H1 (cell line): ENCODE measurements at regions not wholly inside any gene's neighbourhood (a gene's known extent, or its start where the extent isn't known, plus 50 kb on each side); places are given as distances from the start of the nearest gene placed in this dataset.
"Not testable (repeated sequence)": the region's sequence is repeated elsewhere in the genome, so short reads cannot be mapped to it uniquely, and the experiment has no call there.

ENCODE experiments used
- CEBPB ChIP-seq: IDR thresholded peaks from 2 replicates; pipeline ENCODE4 v1.6.1; 2012; ENCODE audit warnings: low read depth, low read length
- EGR1 ChIP-seq: IDR thresholded peaks from 2 replicates; pipeline ENCODE4 v1.6.1; 2011; ENCODE audit warnings: low read depth, low read length, borderline replicate concordance
- NANOG ChIP-seq: IDR thresholded peaks from 2 replicates; pipeline ENCODE4 v1.6.1; 2011; ENCODE audit warnings: low read length, low read depth, mild to moderate bottlenecking, inconsistent platforms; ENCODE audit not compliant: insufficient read depth, poor library complexity, severe bottlenecking
- NRF1 ChIP-seq: IDR thresholded peaks from 2 replicates; pipeline ENCODE4 v1.6.1; 2011; ENCODE audit warnings: mild to moderate bottlenecking, low read depth, low read length, improper control_type of control experiment
- POLR2A ChIP-seq, 2 experiments: IDR thresholded peaks; 1 replicate in 1 of 2; 2 replicates in 1 of 2; pipeline ENCODE4 v1.6.1; 2011; ENCODE audit warnings: low read depth in 2 of 2, low read length in 2 of 2, mild to moderate bottlenecking in 2 of 2; ENCODE audit errors: control extremely low read depth in 1 of 2
- POLR2AphosphoS5 ChIP-seq: IDR thresholded peaks from 2 replicates; pipeline ENCODE4 v1.6.1; 2011; ENCODE audit warnings: low read depth, low read length
- RFX5 ChIP-seq: IDR thresholded peaks from 2 replicates; pipeline ENCODE4 v1.6.1; 2011; ENCODE audit warnings: low read depth, low read length, improper control_type of control experiment, borderline replicate concordance
- RXRA ChIP-seq: IDR thresholded peaks from 2 replicates; pipeline ENCODE4 v1.6.1; 2011; ENCODE audit warnings: low read depth, mild to moderate bottlenecking, low read length, moderate library complexity; ENCODE audit not compliant: insufficient read depth
- YY1 ChIP-seq: IDR thresholded peaks from 2 replicates; pipeline ENCODE4 v1.6.1; 2011; ENCODE audit warnings: low read depth, mild to moderate bottlenecking, low read length
- TF ChIP-seq, protein P1 (sequence below): IDR thresholded peaks from 2 replicates; pipeline ENCODE4 v1.6.1; 2012; ENCODE audit warnings: inconsistent platforms
- TF ChIP-seq, protein P2 (sequence below), 3 experiments: IDR thresholded peaks; 1 replicate in 2 of 3; 2 replicates in 1 of 3; pipeline versions ENCODE4 v1.5.1 to v1.6.1; 2011; ENCODE audit warnings: low read length in 3 of 3, mild to moderate bottlenecking in 3 of 3, inconsistent platforms in 2 of 3, low read depth in 1 of 3, moderate library complexity in 1 of 3; ENCODE audit not compliant: insufficient read depth in 1 of 3; ENCODE audit errors: control extremely low read depth in 1 of 3
- TF ChIP-seq, protein P3 (sequence below): fragments of 300-600 bp; sonication (generic); IDR thresholded peaks from 2 replicates; pipeline ENCODE4 v1.7.1; 2012; ENCODE audit warnings: low read length, moderate library complexity, mild to moderate bottlenecking, inconsistent platforms; ENCODE audit not compliant: insufficient replicate concordance
- TF ChIP-seq, protein P4 (sequence below): IDR thresholded peaks from 2 replicates; pipeline ENCODE4 v1.6.1; 2011; ENCODE audit warnings: low read depth, mild to moderate bottlenecking, low read length; ENCODE audit not compliant: insufficient read depth

DNA sequence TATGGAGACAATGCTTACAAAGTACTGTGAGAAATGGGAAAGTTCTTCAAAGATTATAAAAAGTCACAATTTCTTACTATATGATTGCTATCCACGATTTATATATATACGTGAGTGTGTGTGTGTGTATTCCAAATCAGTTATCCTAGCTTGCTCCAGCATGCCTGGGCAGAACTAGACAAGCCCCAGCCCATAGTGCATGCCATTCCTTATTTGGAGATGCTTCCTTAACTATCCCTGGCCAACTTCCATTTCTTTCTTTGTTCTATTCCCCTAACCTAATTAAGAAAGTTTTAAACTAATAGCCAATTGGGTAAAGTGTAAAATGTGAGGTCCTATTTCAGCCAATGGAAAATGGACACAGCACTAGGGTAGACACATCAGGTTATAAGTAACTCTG, 77.3 kb upstream of the PLEKHG4B start:
- TF ChIP-seq, protein P1, sequence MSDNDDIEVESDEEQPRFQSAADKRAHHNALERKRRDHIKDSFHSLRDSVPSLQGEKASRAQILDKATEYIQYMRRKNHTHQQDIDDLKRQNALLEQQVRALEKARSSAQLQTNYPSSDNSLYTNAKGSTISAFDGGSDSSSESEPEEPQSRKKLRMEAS: not testable (repeated sequence)
- not testable (repeated sequence) for TF ChIP-seq POLR2A (IDR thresholded peaks at IDR 0.05; ENCODE audit: control extremely low read depth in 1 of 2, low read depth in 2 of 2, low read length in 2 of 2); EGR1; RXRA; YY1; NRF1; RFX5; POLR2AphosphoS5; CEBPB; NANOG
- TF ChIP-seq, protein P2, sequence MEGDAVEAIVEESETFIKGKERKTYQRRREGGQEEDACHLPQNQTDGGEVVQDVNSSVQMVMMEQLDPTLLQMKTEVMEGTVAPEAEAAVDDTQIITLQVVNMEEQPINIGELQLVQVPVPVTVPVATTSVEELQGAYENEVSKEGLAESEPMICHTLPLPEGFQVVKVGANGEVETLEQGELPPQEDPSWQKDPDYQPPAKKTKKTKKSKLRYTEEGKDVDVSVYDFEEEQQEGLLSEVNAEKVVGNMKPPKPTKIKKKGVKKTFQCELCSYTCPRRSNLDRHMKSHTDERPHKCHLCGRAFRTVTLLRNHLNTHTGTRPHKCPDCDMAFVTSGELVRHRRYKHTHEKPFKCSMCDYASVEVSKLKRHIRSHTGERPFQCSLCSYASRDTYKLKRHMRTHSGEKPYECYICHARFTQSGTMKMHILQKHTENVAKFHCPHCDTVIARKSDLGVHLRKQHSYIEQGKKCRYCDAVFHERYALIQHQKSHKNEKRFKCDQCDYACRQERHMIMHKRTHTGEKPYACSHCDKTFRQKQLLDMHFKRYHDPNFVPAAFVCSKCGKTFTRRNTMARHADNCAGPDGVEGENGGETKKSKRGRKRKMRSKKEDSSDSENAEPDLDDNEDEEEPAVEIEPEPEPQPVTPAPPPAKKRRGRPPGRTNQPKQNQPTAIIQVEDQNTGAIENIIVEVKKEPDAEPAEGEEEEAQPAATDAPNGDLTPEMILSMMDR (IDR thresholded peaks at IDR 0.05; ENCODE audit: control extremely low read depth in 1 of 3, insufficient read depth in 1 of 3, low read depth in 1 of 3, low read length in 3 of 3): not testable (repeated sequence)
- TF ChIP-seq, protein P3, sequence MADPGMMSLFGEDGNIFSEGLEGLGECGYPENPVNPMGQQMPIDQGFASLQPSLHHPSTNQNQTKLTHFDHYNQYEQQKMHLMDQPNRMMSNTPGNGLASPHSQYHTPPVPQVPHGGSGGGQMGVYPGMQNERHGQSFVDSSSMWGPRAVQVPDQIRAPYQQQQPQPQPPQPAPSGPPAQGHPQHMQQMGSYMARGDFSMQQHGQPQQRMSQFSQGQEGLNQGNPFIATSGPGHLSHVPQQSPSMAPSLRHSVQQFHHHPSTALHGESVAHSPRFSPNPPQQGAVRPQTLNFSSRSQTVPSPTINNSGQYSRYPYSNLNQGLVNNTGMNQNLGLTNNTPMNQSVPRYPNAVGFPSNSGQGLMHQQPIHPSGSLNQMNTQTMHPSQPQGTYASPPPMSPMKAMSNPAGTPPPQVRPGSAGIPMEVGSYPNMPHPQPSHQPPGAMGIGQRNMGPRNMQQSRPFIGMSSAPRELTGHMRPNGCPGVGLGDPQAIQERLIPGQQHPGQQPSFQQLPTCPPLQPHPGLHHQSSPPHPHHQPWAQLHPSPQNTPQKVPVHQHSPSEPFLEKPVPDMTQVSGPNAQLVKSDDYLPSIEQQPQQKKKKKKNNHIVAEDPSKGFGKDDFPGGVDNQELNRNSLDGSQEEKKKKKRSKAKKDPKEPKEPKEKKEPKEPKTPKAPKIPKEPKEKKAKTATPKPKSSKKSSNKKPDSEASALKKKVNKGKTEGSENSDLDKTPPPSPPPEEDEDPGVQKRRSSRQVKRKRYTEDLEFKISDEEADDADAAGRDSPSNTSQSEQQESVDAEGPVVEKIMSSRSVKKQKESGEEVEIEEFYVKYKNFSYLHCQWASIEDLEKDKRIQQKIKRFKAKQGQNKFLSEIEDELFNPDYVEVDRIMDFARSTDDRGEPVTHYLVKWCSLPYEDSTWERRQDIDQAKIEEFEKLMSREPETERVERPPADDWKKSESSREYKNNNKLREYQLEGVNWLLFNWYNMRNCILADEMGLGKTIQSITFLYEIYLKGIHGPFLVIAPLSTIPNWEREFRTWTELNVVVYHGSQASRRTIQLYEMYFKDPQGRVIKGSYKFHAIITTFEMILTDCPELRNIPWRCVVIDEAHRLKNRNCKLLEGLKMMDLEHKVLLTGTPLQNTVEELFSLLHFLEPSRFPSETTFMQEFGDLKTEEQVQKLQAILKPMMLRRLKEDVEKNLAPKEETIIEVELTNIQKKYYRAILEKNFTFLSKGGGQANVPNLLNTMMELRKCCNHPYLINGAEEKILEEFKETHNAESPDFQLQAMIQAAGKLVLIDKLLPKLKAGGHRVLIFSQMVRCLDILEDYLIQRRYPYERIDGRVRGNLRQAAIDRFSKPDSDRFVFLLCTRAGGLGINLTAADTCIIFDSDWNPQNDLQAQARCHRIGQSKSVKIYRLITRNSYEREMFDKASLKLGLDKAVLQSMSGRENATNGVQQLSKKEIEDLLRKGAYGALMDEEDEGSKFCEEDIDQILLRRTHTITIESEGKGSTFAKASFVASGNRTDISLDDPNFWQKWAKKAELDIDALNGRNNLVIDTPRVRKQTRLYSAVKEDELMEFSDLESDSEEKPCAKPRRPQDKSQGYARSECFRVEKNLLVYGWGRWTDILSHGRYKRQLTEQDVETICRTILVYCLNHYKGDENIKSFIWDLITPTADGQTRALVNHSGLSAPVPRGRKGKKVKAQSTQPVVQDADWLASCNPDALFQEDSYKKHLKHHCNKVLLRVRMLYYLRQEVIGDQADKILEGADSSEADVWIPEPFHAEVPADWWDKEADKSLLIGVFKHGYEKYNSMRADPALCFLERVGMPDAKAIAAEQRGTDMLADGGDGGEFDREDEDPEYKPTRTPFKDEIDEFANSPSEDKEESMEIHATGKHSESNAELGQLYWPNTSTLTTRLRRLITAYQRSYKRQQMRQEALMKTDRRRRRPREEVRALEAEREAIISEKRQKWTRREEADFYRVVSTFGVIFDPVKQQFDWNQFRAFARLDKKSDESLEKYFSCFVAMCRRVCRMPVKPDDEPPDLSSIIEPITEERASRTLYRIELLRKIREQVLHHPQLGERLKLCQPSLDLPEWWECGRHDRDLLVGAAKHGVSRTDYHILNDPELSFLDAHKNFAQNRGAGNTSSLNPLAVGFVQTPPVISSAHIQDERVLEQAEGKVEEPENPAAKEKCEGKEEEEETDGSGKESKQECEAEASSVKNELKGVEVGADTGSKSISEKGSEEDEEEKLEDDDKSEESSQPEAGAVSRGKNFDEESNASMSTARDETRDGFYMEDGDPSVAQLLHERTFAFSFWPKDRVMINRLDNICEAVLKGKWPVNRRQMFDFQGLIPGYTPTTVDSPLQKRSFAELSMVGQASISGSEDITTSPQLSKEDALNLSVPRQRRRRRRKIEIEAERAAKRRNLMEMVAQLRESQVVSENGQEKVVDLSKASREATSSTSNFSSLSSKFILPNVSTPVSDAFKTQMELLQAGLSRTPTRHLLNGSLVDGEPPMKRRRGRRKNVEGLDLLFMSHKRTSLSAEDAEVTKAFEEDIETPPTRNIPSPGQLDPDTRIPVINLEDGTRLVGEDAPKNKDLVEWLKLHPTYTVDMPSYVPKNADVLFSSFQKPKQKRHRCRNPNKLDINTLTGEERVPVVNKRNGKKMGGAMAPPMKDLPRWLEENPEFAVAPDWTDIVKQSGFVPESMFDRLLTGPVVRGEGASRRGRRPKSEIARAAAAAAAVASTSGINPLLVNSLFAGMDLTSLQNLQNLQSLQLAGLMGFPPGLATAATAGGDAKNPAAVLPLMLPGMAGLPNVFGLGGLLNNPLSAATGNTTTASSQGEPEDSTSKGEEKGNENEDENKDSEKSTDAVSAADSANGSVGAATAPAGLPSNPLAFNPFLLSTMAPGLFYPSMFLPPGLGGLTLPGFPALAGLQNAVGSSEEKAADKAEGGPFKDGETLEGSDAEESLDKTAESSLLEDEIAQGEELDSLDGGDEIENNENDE: not testable (repeated sequence)
- TF ChIP-seq, protein P4, sequence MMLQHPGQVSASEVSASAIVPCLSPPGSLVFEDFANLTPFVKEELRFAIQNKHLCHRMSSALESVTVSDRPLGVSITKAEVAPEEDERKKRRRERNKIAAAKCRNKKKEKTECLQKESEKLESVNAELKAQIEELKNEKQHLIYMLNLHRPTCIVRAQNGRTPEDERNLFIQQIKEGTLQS: not testable (repeated sequence)
